Mammary epithelial cell (primary cell): ENCODE measurements at regions not wholly inside any gene's neighbourhood (a gene's known extent, or its start where the extent isn't known, plus 50 kb on each side); places are given as distances from the start of the nearest gene placed in this dataset.

ENCODE experiments used
- EZH2 ChIP-seq: IDR thresholded peaks from 2 replicates; pipeline ENCODE4 v1.6.1; 2012; ENCODE audit warnings: low read length, inconsistent platforms, borderline replicate concordance
- TF ChIP-seq, protein P1 (sequence below), 2 donors: IDR thresholded peaks in 1 of 2; conservative IDR thresholded peaks in 1 of 2; 2 replicates each; pipeline ENCODE4 v1.5.1; 2011 to 2012; ENCODE audit warnings: inconsistent platforms in 2 of 2, low read length in 2 of 2, mild to moderate bottlenecking in 2 of 2, control low read depth in 1 of 2, low read depth in 1 of 2; ENCODE audit not compliant: insufficient read depth in 1 of 2; ENCODE audit errors: extremely low read depth in 1 of 2

DNA sequence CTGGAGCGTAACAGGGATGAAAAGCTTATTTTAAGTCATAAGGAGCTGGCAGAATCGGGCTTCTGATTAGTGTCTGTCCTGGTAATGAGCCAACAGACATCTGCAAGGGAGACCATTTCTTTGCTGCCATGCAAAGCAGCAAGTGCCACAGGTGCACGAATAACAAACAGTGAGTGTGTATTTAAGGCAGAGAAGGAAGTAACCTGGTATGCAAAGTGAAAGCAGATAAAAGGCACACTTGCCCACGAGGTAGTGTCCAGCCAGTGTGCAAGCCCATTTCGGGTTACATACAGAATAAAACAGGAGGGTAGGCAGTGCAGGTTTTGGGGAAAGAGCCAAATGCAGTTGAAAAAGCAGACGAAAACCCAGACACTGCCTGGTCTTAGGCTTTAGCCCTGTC lies 1153.7 kb downstream of the SI start:
- TF ChIP-seq, protein P1, sequence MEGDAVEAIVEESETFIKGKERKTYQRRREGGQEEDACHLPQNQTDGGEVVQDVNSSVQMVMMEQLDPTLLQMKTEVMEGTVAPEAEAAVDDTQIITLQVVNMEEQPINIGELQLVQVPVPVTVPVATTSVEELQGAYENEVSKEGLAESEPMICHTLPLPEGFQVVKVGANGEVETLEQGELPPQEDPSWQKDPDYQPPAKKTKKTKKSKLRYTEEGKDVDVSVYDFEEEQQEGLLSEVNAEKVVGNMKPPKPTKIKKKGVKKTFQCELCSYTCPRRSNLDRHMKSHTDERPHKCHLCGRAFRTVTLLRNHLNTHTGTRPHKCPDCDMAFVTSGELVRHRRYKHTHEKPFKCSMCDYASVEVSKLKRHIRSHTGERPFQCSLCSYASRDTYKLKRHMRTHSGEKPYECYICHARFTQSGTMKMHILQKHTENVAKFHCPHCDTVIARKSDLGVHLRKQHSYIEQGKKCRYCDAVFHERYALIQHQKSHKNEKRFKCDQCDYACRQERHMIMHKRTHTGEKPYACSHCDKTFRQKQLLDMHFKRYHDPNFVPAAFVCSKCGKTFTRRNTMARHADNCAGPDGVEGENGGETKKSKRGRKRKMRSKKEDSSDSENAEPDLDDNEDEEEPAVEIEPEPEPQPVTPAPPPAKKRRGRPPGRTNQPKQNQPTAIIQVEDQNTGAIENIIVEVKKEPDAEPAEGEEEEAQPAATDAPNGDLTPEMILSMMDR (conservative IDR thresholded peaks at IDR 0.05 in 1 of 2, IDR thresholded peaks at IDR 0.05 in 1 of 2; ENCODE audit: extremely low read depth in 1 of 2, insufficient read depth in 1 of 2, low read depth in 1 of 2, low read length in 2 of 2), result no peak
- TF ChIP-seq EZH2, result no peak
